ENCODE measurements at regions not wholly inside any gene's neighbourhood (a gene's known extent, or its start where the extent isn't known, plus 50 kb on each side); places are given as distances from the start of the nearest gene placed in this dataset.
"Not testable (repeated sequence)": the region's sequence is repeated elsewhere in the genome, so short reads cannot be mapped to it uniquely, and the experiment has no call there.

GRCh38 chr1:198934426-198934825 is 295.6 kb downstream of the PTPRC start:
- DNase-seq (ENCODE audit: low read depth): no peak

GRCh38 chr1:198934901-198935305 is 296.1 kb downstream of the PTPRC start:
- DNase-seq (ENCODE audit: low read depth): no peak

- DNase-seq (ENCODE audit: low read depth): peak; percentile 76
Observed at GRCh38 chr1:198935306-198935921, 296.6 kb downstream of the PTPRC start.

GRCh38 chr1:198936371-198937083 is 297.7 kb downstream of the PTPRC start:
- no peak for DNase-seq (ENCODE audit: low read depth)

GRCh38 chr1:198937231-198938031 is 298.6 kb downstream of the PTPRC start:
- DNase-seq (ENCODE audit: low read depth): peak; percentile 92

GRCh38 chr1:198939286-198939685 is 300.4 kb downstream of the PTPRC start:
- DNase-seq (ENCODE audit: low read depth): no peak

- DNase-seq (ENCODE audit: low read depth): no peak
Observed at GRCh38 chr1:198939956-198940355, 301.1 kb downstream of the PTPRC start.

GRCh38 chr1:198942466-198942865 is 303.6 kb downstream of the PTPRC start:
- DNase-seq (ENCODE audit: low read depth): no peak

GRCh38 chr1:198943484-198944187 is 304.8 kb downstream of the PTPRC start:
- DNase-seq (ENCODE audit: low read depth): no peak

GRCh38 chr1:198947456-198947855 is 308.6 kb downstream of the PTPRC start:
- DNase-seq (ENCODE audit: low read depth): no peak

- DNase-seq (ENCODE audit: low read depth): no peak
Observed at GRCh38 chr1:198948895-198949659, 310.2 kb downstream of the PTPRC start.

GRCh38 chr1:198950036-198950435 is 311.2 kb downstream of the PTPRC start:
- DNase-seq (ENCODE audit: low read depth): no peak

- no peak for DNase-seq (ENCODE audit: low read depth)
Observed at GRCh38 chr1:198955085-198955484, 316.2 kb downstream of the PTPRC start.

- no peak for DNase-seq (ENCODE audit: low read depth)
Observed at GRCh38 chr1:198957044-198957443, 318.2 kb downstream of the PTPRC start.

- DNase-seq (ENCODE audit: low read depth): no peak
Observed at GRCh38 chr1:198959032-198959431, 320.2 kb downstream of the PTPRC start.

- no peak for DNase-seq (ENCODE audit: low read depth)
Observed at GRCh38 chr1:198959676-198960075, 320.8 kb downstream of the PTPRC start.

GRCh38 chr1:198963796-198964195 is 325.0 kb downstream of the PTPRC start:
- DNase-seq (ENCODE audit: low read depth): not testable (repeated sequence)

- no peak for DNase-seq (ENCODE audit: low read depth)
Observed at GRCh38 chr1:198966519-198966918, 327.7 kb downstream of the PTPRC start.

GRCh38 chr1:198967566-198967965 is 328.7 kb downstream of the PTPRC start:
- DNase-seq (ENCODE audit: low read depth): no peak

GRCh38 chr1:198968866-198969265 is 330.0 kb downstream of the PTPRC start:
- no peak for DNase-seq (ENCODE audit: low read depth)

GRCh38 chr1:198969981-198970380 is 331.1 kb downstream of the PTPRC start:
- DNase-seq (ENCODE audit: low read depth): no peak
